Hepatocyte (in vitro differentiated cells): ENCODE measurements at regions not wholly inside any gene's neighbourhood (a gene's known extent, or its start where the extent isn't known, plus 50 kb on each side); places are given as distances from the start of the nearest gene placed in this dataset.

Source experiments
- CTCF ChIP-seq: fragments of 200-600 bp; sonication (generic); IDR thresholded peaks from 2 replicates; pipeline ENCODE4 v1.5.1; 2016; ENCODE audit warnings: antibody characterized with exemption, mild to moderate bottlenecking; ENCODE audit not compliant: poor library complexity
- EZH2 ChIP-seq: fragments of 200-600 bp; sonication (generic); IDR thresholded peaks from 2 replicates; pipeline ENCODE4 v1.6.1; 2016; ENCODE audit warnings: antibody characterized with exemption, mild to moderate bottlenecking, borderline replicate concordance
- EZH2phosphoT487 ChIP-seq: fragments of 200-600 bp; sonication (generic); IDR thresholded peaks from one replicate; pipeline ENCODE4 v1.6.1; 2018; ENCODE audit warnings: antibody characterized with exemption, mild to moderate bottlenecking, low read depth, moderate library complexity; ENCODE audit not compliant: unreplicated experiment, severe bottlenecking

DNA sequence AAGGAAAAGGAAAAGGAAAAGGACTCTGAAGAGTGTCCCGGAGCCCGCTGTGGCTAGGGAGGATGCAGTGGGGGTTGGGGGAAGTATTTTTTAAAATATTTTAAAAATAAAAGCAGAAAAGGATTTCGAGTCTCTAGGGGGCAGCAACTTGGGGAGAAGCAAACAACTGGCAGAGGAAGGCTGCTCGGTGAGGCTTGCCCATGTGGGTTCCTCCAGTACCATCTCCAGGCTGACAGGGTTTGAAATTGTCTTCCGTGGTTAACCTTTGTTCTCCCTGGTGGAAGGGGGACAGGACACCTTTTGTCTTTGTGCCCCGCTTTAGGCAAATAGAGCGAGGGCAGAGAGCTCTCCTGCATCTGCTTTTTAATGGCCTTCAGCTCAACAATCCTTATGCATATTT lies 60.4 kb upstream of the SNX9 start:
- TF ChIP-seq CTCF = peak; percentile 15
- TF ChIP-seq EZH2 = no peak
- TF ChIP-seq EZH2phosphoT487 = no peak
